ENCODE measurements at regions not wholly inside any gene's neighbourhood (a gene's known extent, or its start where the extent isn't known, plus 50 kb on each side); places are given as distances from the start of the nearest gene placed in this dataset.

DNA sequence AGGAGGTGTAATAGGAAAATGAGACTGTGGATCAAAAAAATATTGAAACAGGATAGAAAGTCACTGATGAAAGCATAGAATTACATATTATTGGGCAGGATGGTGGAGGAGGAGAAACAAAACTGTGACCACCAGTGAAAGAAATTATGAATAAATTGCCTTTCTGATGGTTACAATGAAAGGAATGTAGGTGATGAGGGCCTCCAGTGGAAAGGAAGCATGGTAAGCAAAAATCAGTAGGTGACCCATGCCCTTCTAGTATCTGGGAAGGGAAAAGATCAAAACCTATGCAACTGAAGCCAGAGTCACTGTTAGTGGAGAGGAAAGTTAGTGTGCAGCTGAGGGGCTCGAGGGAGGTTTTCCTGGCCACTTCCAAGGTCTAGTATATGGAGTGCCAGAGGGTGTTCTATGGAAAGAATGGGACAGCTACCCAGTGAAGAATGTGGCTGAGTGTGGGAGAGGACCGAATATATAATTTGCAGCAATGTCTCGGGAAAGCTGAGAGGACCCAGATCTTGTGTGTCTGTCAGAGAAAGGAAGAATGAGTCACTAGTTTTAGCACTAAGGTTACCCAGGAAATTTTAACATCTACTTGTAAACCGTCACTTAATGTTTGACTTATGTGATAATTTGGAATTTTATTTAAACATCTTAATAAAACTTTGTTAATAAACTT, 146.2 kb downstream of the NFKBIZ start:
- DNase-seq (ENCODE audit: low spot score) (no peak), FAIRE-seq (no peak), ATAC-seq (no peak)
- in situ Hi-C loops (cut with HindIII; ENCODE audit: extremely low pct_ligation_motif_present, low pct_unique_long_range_greater_than_20kb): no loop called here
- H3K4me3 ChIP-seq (replicated peaks in 1 of 3; ENCODE audit: insufficient read depth in 1 of 3, low read depth in 2 of 3, low read length in 3 of 3): no peak overlapping the region
- H3K36me3 ChIP-seq (replicated peaks in 1 of 2; ENCODE audit: control insufficient read depth in 1 of 2, insufficient read depth in 2 of 2, low read length in 2 of 2): no peaks in the 10 kb centered on the region
- no peak overlapping the region for H3K27ac ChIP-seq (ENCODE audit: extremely low read length, insufficient read depth, low read length)
- TF ChIP-seq CHCHD3 (CRISPR knock-in tag; IDR thresholded peaks at IDR 0.05): no peak
- TF ChIP-seq, protein P1, sequence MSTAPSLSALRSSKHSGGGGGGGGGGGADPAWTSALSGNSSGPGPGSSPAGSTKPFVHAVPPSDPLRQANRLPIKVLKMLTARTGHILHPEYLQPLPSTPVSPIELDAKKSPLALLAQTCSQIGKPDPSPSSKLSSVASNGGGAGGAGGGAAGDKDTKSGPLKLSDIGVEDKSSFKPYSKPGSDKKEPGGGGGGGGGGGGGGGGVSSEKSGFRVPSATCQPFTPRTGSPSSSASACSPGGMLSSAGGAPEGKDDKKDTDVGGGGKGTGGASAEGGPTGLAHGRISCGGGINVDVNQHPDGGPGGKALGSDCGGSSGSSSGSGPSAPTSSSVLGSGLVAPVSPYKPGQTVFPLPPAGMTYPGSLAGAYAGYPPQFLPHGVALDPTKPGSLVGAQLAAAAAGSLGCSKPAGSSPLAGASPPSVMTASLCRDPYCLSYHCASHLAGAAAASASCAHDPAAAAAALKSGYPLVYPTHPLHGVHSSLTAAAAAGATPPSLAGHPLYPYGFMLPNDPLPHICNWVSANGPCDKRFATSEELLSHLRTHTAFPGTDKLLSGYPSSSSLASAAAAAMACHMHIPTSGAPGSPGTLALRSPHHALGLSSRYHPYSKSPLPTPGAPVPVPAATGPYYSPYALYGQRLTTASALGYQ (CRISPR knock-in tag; IDR thresholded peaks at IDR 0.05): no peak
- TF ChIP-seq, protein P2, sequence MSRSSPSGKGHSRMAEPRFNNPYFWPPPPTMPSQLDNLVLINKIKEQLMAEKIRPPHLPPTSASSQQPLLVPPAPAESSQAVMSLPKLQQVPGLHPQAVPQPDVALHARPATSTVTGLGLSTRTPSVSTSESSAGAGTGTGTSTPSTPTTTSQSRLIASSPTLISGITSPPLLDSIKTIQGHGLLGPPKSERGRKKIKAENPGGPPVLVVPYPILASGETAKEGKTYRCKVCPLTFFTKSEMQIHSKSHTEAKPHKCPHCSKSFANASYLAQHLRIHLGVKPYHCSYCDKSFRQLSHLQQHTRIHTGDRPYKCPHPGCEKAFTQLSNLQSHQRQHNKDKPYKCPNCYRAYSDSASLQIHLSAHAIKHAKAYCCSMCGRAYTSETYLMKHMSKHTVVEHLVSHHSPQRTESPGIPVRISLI (CRISPR knock-in tag; IDR thresholded peaks at IDR 0.05; ENCODE audit: borderline replicate concordance): no peak
- TF ChIP-seq ZFP41 (CRISPR knock-in tag; IDR thresholded peaks at IDR 0.05; ENCODE audit: borderline replicate concordance): no peak
- TF ChIP-seq ATM (IDR thresholded peaks at IDR 0.05; ENCODE audit: borderline replicate concordance): no peak
- TF ChIP-seq, protein P3, sequence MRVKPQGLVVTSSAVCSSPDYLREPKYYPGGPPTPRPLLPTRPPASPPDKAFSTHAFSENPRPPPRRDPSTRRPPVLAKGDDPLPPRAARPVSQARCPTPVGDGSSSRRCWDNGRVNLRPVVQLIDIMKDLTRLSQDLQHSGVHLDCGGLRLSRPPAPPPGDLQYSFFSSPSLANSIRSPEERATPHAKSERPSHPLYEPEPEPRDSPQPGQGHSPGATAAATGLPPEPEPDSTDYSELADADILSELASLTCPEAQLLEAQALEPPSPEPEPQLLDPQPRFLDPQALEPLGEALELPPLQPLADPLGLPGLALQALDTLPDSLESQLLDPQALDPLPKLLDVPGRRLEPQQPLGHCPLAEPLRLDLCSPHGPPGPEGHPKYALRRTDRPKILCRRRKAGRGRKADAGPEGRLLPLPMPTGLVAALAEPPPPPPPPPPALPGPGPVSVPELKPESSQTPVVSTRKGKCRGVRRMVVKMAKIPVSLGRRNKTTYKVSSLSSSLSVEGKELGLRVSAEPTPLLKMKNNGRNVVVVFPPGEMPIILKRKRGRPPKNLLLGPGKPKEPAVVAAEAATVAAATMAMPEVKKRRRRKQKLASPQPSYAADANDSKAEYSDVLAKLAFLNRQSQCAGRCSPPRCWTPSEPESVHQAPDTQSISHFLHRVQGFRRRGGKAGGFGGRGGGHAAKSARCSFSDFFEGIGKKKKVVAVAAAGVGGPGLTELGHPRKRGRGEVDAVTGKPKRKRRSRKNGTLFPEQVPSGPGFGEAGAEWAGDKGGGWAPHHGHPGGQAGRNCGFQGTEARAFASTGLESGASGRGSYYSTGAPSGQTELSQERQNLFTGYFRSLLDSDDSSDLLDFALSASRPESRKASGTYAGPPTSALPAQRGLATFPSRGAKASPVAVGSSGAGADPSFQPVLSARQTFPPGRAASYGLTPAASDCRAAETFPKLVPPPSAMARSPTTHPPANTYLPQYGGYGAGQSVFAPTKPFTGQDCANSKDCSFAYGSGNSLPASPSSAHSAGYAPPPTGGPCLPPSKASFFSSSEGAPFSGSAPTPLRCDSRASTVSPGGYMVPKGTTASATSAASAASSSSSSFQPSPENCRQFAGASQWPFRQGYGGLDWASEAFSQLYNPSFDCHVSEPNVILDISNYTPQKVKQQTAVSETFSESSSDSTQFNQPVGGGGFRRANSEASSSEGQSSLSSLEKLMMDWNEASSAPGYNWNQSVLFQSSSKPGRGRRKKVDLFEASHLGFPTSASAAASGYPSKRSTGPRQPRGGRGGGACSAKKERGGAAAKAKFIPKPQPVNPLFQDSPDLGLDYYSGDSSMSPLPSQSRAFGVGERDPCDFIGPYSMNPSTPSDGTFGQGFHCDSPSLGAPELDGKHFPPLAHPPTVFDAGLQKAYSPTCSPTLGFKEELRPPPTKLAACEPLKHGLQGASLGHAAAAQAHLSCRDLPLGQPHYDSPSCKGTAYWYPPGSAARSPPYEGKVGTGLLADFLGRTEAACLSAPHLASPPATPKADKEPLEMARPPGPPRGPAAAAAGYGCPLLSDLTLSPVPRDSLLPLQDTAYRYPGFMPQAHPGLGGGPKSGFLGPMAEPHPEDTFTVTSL (CRISPR knock-in tag; IDR thresholded peaks at IDR 0.05; ENCODE audit: borderline replicate concordance): no peak
- TF ChIP-seq ARNT2 (CRISPR knock-in tag; IDR thresholded peaks at IDR 0.05; ENCODE audit: low read depth): no peak
- TF ChIP-seq MXI1 (IDR thresholded peaks at IDR 0.05; ENCODE audit: borderline replicate concordance, low read depth, low read length): no peak
- TF ChIP-seq ZNF780A (CRISPR knock-in tag; IDR thresholded peaks at IDR 0.05): no peak
- TF ChIP-seq, protein P4, sequence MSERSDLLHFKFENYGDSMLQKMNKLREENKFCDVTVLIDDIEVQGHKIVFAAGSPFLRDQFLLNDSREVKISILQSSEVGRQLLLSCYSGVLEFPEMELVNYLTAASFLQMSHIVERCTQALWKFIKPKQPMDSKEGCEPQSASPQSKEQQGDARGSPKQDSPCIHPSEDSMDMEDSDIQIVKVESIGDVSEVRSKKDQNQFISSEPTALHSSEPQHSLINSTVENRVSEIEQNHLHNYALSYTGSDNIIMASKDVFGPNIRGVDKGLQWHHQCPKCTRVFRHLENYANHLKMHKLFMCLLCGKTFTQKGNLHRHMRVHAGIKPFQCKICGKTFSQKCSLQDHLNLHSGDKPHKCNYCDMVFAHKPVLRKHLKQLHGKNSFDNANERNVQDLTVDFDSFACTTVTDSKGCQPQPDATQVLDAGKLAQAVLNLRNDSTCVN (CRISPR knock-in tag; IDR thresholded peaks at IDR 0.05; ENCODE audit: borderline replicate concordance): no peak
- TF ChIP-seq ZNF713 (CRISPR knock-in tag; IDR thresholded peaks at IDR 0.05): no peak
- H3K4me1 ChIP-seq (ENCODE audit: insufficient read depth, low read length): no peaks in the 10 kb centered on the region
- whole genome bisulfite sequencing (ENCODE audit: low lambda C conversion rate): 3% methylated on average over 4 of the region's 4 CpGs
- no TSS peak for BruUV-seq (replicated peaks)
- ChIA-PET POLR2A (no interaction called here), CTCF (ENCODE audit: low intra/inter-chr PET ratio, low total read pairs) (no interaction called here)
- H3K4me2 ChIP-seq (ENCODE audit: low read depth, low read length): no peak overlapping the region
- no peak overlapping the region for H2AFZ ChIP-seq (ENCODE audit: low read length)
- no peak overlapping the region for H3K9ac ChIP-seq (ENCODE audit: insufficient read depth, low read depth, low read length)
- no peaks in the 10 kb centered on the region for H3K27me3 ChIP-seq (ENCODE audit: control insufficient read depth in 1 of 2, insufficient read depth in 2 of 2, low read length in 2 of 2)
- H4K20me1 ChIP-seq (ENCODE audit: insufficient read depth, low read length): no peaks in the 10 kb centered on the region
- intact Hi-C loops (cut with micrococcal nuclease; ENCODE audit: unreplicated experiment): loop anchor here (10.0 kb wide), 1 partner anchor 191 kb away; no protein-coding TSS in a partner anchor
- H3K79me2 ChIP-seq (ENCODE audit: insufficient read depth, low read length): no peaks in the 10 kb centered on the region
- no peaks in the 10 kb centered on the region for H3K9me3 ChIP-seq (ENCODE audit: low read length)
